ENCODE measurements at regions not wholly inside any gene's neighbourhood (a gene's known extent, or its start where the extent isn't known, plus 50 kb on each side); places are given as distances from the start of the nearest gene placed in this dataset.
A peak's percentile ranks its signal among the peaks of the same experiment; 100 is the strongest.
"Not testable (repeated sequence)": the region's sequence is repeated elsewhere in the genome, so short reads cannot be mapped to it uniquely, and the experiment has no call there.

- DNase-seq: no peak
Observed at GRCh38 chr2:107461301-107461700, 365.4 kb upstream of the RGPD4 start.

- DNase-seq: no peak
Observed at GRCh38 chr2:107462181-107462580, 364.5 kb upstream of the RGPD4 start.

GRCh38 chr2:107466241-107466640 is 360.5 kb upstream of the RGPD4 start:
- DNase-seq: peak in 1 of 3 donors; percentile 4

GRCh38 chr2:107466984-107467773 is 359.5 kb upstream of the RGPD4 start:
- DNase-seq: peak in 2 of 3 donors; percentile 2 to 25

DNA sequence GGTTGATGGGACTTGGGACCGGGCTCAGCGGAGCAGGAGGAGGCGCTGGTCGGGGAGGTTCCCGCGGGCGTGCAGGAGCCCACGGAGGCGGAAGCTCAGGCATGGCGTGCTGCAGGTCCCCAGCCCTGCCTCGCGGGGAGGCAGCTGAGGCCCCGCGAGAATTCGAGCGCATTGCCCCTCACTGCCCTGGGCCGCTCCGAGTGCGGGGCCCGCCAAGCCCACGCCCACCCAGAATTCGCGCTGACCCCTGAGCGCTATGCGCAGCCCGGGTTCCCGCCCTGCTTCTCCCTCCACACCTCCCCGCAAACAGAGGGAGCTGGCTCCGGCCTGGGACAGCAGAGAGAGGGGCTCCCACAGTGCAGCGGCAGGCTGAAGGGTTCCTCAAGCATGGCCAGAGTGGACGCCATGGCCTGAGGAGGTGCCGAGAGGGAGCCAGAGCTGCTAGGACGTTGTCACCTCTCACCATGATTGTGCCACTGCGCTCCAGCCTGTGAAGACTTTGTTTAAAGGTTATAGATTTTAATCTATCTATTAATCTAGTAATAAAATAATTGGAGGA is 357.2 kb upstream of the RGPD4 start:
- DNase-seq: no peak

GRCh38 chr2:107473150-107473549 is 353.5 kb upstream of the RGPD4 start:
- no peak for DNase-seq

- no peak for DNase-seq
Observed at GRCh38 chr2:107475859-107476258, 350.8 kb upstream of the RGPD4 start.

DNA sequence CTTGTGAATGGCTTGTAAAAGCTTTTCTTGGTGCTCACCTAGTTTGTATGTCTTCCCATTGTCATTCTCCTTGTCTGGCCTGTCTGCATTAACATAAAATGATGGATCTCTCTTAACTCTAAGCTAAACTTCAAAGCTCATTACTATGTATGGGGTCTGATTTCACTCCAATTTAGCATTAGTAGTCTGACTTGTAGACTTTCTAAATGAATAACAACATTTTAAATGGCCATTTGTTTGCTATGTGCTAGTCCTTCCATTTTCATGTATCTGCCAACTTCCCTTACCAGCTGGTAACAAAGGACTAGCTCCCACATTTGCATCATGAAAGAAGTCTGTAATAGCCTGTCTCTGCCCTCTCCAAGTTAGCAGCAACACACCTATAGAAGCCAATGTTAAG is 324.2 kb upstream of the RGPD4 start:
- no peak for DNase-seq

GRCh38 chr2:107511970-107512789 is 314.5 kb upstream of the RGPD4 start:
- no peak for DNase-seq

DNA sequence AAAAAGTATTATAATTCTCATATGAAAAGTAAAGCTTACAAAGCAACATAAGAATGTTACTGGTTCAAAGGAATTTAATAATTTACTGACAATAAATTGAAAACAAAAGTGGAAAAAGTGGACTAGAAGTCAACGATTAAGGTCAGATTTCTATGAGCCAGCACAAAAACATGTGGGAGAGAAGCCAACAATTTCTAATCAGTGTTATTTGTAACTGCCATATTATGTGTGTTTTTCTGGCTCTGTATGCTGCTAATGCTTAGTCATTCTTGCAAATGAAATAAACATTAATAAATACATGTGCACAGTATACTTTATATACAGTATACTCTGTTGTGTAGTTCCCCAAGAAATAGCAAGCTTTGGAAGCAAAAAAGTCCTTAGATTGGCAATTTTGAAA is 301.3 kb upstream of the RGPD4 start:
- DNase-seq: peak; percentile 50 to 73 (median 55)

- DNase-seq: peak; percentile 56 to 89 (median 77)
Observed at GRCh38 chr2:107529146-107529545, 297.5 kb upstream of the RGPD4 start.

GRCh38 chr2:107530046-107530445 is 296.6 kb upstream of the RGPD4 start:
- DNase-seq: peak; percentile 45 to 69 (median 59)

GRCh38 chr2:107534926-107535325 is 291.8 kb upstream of the RGPD4 start:
- DNase-seq: no peak

GRCh38 chr2:107535905-107536689 is 290.6 kb upstream of the RGPD4 start:
- DNase-seq: not testable (repeated sequence)

- peak in 2 of 3 donors; percentile 52 to 54 for DNase-seq
Observed at GRCh38 chr2:107542314-107542740, 284.4 kb upstream of the RGPD4 start.

DNA sequence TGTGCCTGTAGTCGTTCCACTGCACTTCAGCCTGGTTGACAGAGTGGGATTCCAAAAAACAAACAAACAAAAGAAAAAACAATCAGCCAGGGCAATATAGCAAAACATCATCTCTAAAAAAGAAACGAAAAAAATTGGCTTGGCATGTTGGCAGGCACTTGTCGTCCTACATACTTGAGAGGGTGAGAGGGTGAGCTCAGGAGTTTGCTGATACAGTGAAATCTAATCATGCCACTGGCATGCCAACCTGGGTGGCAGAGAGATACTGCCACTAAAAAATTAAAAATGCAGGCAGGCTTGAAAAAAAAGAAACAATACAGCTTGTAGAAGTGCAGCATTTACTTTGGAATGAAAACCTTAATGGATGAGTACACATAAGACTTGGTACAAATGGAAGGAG is 282.9 kb upstream of the RGPD4 start:
- no peak for DNase-seq

DNA sequence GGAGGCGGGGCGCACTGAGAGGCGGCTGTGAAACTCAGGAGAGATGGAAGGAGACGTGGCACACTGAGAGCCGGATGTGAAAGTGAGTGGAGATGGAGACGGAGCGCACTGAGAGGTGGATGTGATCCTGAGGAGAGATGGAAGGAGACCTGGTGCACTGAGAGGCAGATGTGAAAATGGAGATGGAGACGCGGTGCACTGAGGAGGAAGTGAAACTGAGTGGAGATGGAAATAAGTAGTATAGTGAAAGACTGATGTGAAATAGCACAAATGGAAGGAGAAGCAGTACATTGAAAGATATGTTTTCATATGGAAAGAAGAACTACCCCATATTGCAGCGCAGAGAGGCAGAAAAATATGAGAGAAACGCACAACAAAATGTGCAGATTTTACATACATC is 281.6 kb upstream of the RGPD4 start:
- no peak for DNase-seq

DNA sequence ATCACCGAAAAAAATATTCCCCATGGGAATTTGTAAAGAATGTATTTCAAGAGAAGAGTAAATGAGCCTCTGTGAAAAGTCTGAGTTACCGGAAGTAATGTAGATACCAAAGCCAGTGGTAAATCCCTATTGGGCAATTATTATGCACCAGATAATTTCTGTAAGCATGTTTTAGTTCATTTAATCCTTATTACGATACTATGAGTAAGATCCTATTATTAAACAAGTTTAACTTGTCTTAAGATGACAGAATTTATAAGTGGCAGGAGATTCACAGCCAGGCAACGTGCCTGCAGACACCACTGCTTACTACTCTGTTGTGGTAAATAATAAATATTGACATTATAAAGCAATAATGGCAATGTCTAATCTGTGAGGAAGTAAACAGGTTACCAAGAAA is 280.8 kb upstream of the RGPD4 start:
- peak in 1 of 3 donors; percentile 22 for DNase-seq

DNA sequence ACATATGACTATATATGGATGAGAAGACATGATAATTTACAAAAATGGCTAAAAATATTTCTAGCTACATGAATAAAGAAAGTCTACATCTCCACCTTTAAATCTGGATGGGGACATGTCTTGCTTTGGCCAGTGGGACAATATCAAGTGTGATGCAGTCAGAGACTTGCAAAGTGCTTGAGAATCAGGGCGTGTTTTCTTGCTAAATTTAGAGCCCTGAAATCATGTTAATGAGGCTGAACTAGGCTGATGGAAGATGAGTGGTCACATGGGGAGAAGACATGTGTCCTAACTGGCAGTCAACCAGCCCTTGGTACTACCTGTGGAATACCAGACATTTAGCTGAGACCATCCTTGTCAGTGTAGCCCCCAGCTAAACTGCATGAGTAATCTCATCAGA is 278.5 kb upstream of the RGPD4 start:
- no peak for DNase-seq

DNA sequence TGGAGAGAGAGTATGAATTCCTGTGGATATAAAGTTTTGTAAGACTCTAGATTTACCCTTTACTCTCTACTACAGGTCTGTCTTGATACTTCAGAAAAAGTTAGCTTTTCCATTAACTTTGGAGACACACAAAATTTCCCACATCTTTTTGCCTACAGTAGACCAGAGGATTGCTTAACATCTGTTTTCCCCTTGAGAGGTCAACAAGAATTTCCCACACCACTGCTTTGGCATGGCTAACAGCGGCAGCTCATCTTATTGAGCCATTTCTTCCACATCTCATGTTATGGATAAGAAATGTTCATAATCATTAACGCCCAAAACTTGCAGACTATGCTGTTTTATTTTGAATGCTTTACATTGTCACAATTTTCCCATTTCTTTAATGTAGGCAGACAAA is 273.6 kb upstream of the RGPD4 start:
- peak in 1 of 3 donors; percentile 16 for DNase-seq

DNA sequence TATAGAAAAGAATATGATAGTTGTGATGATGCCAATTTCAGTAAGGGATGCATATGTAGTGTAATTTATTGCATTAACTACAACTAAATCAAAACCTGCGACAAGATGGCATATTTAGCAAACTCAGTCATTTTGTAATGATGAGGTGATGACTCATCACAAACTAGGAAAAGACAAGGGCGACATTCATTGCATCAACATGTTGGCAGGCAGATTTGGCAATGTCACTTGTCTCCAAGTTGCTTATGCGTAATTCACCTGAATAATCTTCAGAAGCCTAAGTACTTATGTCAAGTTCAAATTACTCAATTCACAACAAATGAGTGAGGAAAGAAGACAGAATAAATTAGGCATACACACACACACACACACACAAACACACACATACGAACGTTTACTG is 273.2 kb upstream of the RGPD4 start:
- DNase-seq: no peak
